HG03039 (cell line): ENCODE measurements at regions not wholly inside any gene's neighbourhood (a gene's known extent, or its start where the extent isn't known, plus 50 kb on each side); places are given as distances from the start of the nearest gene placed in this dataset.
"Not testable (repeated sequence)": the region's sequence is repeated elsewhere in the genome, so short reads cannot be mapped to it uniquely, and the experiment has no call there.

Source experiments
- ATAC-seq: cut with Tn5 transposase; IDR thresholded peaks from one replicate; pipeline ENCODE4 v1.9.1; 2021; ENCODE audit warnings: mild to moderate bottlenecking, moderate library complexity; ENCODE audit not compliant: unreplicated experiment

DNA sequence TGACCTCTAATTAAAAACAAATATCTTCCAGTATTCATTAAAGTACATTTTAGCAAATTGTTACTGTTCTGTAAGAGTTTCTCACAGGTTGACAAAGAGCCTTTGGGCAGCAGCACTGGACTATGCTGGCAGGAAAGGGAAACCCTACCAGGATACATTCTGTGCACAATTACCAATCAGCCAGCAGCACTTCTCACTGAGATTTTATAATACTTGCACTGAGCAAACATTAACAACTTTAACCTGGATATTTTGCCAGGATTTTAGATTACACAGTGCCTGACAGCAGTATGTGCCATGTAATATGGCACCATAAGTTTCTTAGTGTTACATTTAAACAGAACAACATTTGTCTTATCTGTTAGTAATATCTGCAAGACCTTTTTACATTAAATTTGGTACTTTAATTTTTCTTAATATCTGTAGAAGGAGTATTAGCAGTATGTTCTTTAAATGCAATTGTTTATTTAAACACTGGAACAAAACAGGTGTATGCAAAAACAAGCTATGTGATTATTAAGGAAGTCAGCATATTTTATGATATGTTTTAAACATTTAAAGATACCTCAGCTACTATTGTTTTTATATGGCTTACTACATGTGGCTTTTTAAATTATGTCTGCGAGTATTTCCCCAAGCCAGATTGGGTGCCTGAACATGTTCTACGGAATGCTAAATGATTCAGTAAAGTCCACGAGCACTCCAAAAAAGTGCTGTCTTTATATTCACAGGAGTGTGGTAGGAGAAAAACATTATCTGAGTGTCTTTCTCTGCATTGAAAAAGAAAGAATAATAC is 699.0 kb upstream of the LUZP2 start:
- no peak for ATAC-seq

GRCh38 chr11:23834306-23834705 is 662.5 kb upstream of the LUZP2 start:
- not testable (repeated sequence) for ATAC-seq

DNA sequence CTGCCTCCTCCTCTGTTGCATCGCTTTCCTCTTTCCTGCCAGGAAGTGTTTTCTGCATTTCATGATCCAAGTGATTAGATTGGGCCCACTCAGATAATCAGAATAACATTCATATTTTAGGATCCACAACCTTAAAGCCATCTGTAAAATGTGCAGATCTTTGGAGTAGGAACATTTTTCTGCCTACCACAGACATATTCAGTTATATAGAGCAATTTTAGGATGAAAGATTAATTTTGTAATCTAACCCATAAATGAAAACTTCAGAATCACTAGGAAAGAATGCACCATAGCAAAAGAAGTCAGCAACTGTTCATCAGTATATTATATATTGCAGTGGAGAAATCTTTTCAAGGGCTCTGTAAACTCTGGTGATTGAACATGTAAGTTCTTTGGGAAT is 659.9 kb upstream of the LUZP2 start:
- ATAC-seq, result no peak

DNA sequence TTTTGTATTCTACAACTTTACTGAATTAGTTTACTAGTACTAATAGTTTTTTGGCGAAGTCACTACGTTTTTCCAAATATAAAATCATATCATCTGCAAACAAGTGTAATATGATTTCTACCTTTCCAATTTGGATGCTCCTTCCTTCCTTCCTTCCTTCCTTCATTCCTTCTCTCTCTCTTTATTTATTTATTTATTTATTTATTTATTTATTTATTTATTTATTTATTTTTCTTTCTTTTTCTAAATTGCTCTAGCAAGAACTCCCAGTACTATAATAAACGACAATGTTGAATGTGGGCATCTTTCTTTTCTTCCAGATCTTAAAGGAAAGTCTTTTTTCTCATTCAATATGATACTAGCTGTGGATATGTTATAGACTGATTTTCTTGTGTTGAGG is 656.0 kb upstream of the LUZP2 start:
- ATAC-seq, result no peak

DNA sequence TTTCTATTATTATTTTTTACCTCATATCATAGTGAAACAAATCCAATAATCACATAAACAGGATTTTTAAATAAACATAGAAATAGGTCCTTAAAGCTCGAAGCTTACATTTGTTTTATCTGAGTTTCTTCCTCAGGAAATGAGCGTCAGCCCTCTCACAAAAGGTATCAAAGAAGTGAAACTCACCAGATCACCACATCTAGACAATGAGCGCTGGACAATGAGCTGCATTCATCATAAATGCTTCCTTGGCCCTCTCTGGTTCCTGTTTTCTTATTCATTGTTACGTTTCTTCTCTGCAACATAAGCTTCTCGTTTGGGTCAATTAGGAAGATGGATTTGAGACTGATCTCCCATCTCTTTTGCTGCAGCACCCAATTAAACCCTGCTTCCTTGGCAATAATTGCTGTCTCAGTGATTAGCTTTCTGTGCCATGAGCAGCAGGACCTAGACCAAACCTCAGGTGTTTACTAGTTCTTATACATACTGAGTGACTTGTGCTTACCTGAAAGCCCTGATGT is 649.9 kb upstream of the LUZP2 start:
- no peak for ATAC-seq

GRCh38 chr11:23851216-23851615 is 645.6 kb upstream of the LUZP2 start:
- ATAC-seq, result no peak

DNA sequence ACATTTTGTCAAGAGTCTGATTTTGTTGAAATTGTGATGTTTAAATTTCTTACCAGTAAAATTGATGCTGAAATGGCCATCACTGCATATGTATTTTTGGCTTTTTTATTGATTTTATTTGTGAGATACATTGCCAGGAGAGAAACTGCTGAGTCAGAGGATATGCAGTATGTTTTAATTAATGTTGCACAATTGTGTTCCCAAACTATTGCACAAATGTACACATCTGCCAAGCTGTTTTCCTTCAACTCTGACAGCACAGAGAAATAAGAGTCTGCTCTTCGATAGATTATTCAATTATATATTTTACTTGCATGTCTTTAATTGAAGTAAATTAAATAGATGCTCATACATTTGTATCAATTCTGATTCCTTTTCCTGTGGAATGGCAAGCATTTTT is 640.2 kb upstream of the LUZP2 start:
- ATAC-seq, result no peak

DNA sequence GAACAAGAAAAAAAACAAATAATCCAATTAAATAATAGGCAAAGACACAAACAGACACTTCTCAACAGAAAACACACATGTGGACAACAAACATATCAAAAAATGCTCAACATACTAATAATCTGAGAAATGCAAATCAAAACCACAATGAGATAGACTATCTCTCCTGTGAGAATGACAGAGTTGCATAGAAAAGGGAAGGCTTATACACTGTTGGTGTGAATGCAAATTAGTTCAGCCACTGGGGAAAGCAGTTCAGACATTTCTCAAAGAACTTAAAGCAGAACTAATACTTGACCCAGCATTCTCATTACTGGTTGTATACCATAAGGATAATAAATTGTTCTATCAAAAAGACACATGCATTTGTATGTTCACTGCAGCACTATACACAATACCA is 637.8 kb upstream of the LUZP2 start:
- no peak for ATAC-seq

DNA sequence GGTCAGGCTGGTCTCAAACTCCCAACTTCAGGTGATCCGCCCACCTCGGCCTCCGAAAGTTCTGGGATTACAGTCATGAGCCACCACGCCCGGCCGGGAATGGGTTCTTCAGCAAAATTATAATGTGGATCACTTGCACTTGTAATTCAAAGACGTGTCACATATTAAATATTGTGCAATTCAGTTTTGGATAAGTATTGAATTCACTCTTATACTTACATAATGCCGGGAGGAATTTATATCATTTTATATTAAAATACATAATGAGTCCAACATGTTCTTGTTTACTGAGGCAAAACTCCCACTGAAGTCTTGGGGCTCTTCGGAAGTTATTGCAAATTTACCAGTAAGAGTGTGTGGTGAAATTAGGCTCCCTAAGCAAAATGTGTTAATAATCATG is 635.2 kb upstream of the LUZP2 start:
- ATAC-seq, result no peak

- no peak for ATAC-seq
Measured at GRCh38 chr11:23865341-23865975, 631.4 kb upstream of the LUZP2 start.

GRCh38 chr11:23866641-23867040 is 630.2 kb upstream of the LUZP2 start:
- no peak for ATAC-seq

DNA sequence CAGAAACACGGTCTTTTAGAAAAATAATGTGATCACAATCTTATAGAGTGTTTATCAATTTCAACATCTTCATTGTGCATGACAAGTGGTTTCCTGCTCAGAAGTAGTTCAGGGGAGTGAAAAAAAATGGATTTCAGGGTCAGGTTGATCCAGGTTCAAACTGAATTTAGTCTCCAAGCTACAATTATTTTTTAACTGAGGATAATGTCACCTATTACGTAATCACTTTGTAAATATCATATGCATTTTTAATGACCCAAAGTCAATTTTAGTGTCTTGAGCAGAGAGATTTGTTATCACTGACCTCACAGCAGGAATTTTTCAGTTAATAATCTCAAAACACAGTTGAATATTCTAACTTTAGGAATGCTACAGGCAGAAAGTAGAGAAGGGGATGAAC is 627.2 kb upstream of the LUZP2 start:
- no peak for ATAC-seq

DNA sequence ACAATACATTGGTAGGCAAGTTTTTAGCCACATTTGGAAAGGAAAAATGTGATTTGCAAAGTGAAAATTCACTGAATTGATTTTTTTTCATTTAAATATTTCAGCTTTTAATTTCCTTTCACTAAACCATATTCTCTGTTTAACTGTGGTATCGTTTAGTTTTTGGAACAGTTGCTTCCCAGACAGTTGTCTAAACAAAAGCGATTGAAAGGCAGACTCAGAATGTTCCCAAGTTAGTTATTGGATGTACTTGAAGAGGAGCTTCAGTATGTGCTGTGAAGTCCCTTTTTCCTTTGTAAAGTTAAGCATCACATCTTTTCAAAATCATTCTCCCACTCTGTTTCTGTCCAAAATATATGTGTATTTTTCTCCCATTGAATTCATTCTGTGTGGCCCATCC is 623.4 kb upstream of the LUZP2 start:
- no peak for ATAC-seq

DNA sequence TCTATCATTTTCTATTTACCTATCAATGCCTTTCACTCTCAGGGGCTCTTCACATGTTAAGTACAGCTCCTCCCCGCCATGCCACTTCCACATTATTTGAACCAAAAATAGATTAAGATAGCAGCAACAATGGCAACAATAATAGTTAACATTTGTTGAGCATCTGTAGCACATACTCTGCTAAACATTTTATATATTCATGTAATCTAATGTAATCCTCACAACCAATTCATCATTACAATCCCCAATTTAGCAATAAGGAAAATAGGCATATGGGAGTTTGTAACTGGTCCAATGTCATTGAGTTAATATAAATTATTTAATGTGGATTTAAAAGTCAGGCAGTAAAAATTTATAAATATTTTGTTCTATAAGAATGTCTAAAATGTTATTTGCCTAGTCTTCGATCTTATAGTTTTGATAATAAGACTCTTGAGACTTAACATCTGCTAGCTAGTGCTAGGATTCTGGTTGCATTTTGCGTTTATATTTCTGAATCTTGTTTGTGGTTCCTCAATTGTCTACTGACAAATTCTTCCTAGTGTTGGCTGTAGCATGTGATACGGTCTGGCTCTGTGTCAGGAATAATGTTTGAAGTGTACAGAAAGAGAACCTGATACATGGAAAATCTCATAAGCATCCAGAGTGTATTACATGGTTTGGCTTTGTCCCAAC is 621.5 kb upstream of the LUZP2 start:
- no peak for ATAC-seq

DNA sequence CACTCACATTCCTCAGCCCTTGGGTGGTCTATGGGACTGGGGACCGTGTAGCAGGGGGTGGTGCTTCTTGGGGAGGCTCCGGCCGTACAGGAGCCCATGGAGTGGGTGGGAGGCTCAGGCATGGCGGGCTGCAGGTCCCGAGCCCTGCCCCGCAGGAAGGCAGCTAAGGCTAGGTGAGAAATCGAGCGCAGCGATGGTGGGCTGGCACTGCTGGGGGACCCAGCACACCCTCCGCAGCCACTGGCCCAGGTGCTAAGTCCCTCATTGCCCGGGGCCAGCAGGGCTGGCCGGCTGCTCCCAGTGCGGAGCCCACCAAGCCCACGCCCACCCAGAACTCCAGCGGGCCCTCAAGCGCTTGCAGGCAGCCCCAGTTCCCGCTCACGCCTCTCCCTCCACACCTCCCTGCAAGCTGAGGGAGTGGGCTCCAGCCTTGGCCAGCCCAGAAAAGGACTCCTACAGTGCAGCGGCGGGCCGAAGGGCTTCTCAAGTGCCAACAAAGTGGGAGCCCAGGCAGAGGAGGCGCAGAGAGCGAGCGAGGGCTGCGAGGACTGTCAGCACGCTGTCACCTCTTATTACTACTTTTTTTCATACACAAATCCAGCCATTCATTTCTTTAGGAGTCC is 613.3 kb upstream of the LUZP2 start:
- not testable (repeated sequence) for ATAC-seq

GRCh38 chr11:23884341-23884740 is 612.5 kb upstream of the LUZP2 start:
- no peak for ATAC-seq

DNA sequence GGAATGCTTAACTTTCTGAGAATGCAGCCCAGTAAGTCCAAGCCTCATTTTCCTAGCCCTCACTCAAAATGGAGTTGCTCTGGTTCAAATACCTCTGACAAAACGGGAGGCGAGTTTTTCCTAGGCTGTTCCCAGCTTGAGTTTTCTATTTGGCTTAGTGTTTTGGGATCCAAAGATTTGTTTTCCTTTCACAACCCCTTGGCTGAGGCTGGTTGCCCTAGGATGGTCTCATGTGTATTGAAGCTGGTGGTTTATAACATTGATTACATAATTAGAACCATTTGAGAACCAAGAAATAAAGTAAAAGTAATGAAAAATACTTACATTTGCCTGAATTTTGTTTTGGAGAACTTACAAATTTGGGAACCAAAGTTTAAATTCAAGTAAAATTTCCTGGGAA is 611.1 kb upstream of the LUZP2 start:
- no peak for ATAC-seq

GRCh38 chr11:23887122-23887521 is 609.7 kb upstream of the LUZP2 start:
- not testable (repeated sequence) for ATAC-seq

DNA sequence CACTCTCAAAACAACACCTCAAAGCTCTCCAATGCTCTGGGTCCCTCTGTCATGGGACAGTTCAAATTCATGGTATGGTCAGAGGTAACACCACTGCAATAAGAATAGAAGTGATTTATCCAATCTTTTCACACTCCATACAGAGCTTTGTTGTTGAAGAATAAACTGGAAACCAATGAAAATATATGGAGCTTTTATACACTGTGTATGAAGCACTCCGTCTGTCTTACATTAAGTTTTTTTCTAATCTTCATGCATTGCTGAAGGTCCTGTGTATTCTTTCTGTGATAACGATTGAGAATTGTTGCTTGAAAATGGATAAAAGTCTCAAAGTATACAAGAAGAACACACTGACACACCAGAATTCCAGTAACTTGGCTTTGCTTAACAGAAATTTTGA is 603.7 kb upstream of the LUZP2 start:
- ATAC-seq, result no peak

DNA sequence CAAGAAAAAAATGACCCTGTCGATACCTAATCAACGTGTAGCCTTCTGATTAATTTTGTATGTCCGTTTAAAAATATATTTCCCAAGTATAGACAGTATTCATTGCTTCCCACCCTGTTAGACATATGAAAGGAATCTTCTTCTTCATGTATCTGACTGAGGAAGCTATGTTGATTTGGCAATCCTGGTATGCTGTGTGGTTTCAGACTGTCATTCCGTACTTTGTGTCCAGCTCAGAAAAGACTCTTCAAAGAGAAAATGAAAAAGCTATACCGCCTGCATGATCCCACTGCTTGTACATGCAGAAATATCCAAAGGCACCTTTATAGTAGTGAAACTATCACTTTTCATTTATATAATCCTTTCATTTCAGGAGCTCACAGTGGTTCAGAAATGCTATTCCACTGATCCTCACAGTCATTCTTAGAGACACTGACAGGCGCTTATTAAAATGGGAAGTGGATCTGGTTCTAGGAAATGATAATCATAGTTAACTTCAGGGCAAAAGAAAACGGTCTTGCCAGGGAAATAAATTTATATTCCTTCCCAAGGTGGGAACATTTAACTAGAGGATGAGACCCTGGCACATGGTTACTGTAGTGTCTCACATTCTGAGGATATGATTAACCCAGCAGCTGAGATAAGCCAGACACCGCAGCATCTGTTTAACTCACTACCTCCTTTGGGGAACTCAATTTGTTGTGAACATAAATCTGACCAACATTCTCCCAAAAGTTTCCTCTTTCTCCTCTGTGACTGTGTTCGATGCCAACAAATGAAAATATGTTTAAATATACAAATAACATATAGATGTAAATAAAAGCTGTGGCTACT is 599.2 kb upstream of the LUZP2 start:
- ATAC-seq, result no peak
